ENCODE measurements at regions not wholly inside any gene's neighbourhood (a gene's known extent, or its start where the extent isn't known, plus 50 kb on each side); places are given as distances from the start of the nearest gene placed in this dataset.
"Not testable (repeated sequence)": the region's sequence is repeated elsewhere in the genome, so short reads cannot be mapped to it uniquely, and the experiment has no call there.

- no peak for DNase-seq
These were observed 487.4 kb upstream of the SALL3 start for GRCh38 chr18:78492064-78492812.

GRCh38 chr18:78492813-78493371 is 486.7 kb upstream of the SALL3 start:
- no peak for DNase-seq

- not testable (repeated sequence) for DNase-seq
These were observed 486.1 kb upstream of the SALL3 start for GRCh38 chr18:78493490-78493889.

GRCh38 chr18:78494204-78495085 is 485.2 kb upstream of the SALL3 start:
- DNase-seq, result no peak

GRCh38 chr18:78495550-78495949 is 484.1 kb upstream of the SALL3 start:
- no peak for DNase-seq

- no peak for DNase-seq
These were observed 483.5 kb upstream of the SALL3 start for GRCh38 chr18:78496079-78496478.

GRCh38 chr18:78497641-78498040 is 482.0 kb upstream of the SALL3 start:
- no peak for DNase-seq

- DNase-seq, result no peak
These were observed 480.0 kb upstream of the SALL3 start for GRCh38 chr18:78499586-78499985.

GRCh38 chr18:78501251-78501650 is 478.4 kb upstream of the SALL3 start:
- no peak for DNase-seq

GRCh38 chr18:78503129-78503528 is 476.5 kb upstream of the SALL3 start:
- no peak for DNase-seq

GRCh38 chr18:78505851-78506461 is 473.7 kb upstream of the SALL3 start:
- DNase-seq, result no peak

GRCh38 chr18:78507217-78507616 is 472.4 kb upstream of the SALL3 start:
- DNase-seq, result no peak

GRCh38 chr18:78508228-78508824 is 471.3 kb upstream of the SALL3 start:
- DNase-seq, result not testable (repeated sequence)

GRCh38 chr18:78510091-78510490 is 469.5 kb upstream of the SALL3 start:
- DNase-seq, result no peak

- DNase-seq, result no peak
These were observed 469.0 kb upstream of the SALL3 start for GRCh38 chr18:78510636-78511035.

GRCh38 chr18:78511666-78512601 is 467.7 kb upstream of the SALL3 start:
- DNase-seq, result no peak

- DNase-seq, result no peak
These were observed 464.5 kb upstream of the SALL3 start for GRCh38 chr18:78514910-78515670.

- no peak for DNase-seq
These were observed 462.3 kb upstream of the SALL3 start for GRCh38 chr18:78517328-78517727.

- no peak for DNase-seq
These were observed 461.6 kb upstream of the SALL3 start for GRCh38 chr18:78517973-78518372.

- no peak for DNase-seq
These were observed 460.8 kb upstream of the SALL3 start for GRCh38 chr18:78518805-78519204.
